SHP77 (cell line): ENCODE measurements at regions not wholly inside any gene's neighbourhood (a gene's known extent, or its start where the extent isn't known, plus 50 kb on each side); places are given as distances from the start of the nearest gene placed in this dataset.

Experiments used
- DNase-seq, 2 experiments: peaks; one replicate each; lab custom pipeline; 2025; lab: John Stamatoyannopoulos, UW

- no peak for DNase-seq
These were observed 131.4 kb upstream of the UBASH3B start for GRCh38 chr11:122523846-122524805.

- DNase-seq, result no peak
These were observed 133.9 kb upstream of the UBASH3B start for GRCh38 chr11:122521626-122522025.

- no peak for DNase-seq
These were observed 137.8 kb upstream of the UBASH3B start for GRCh38 chr11:122517403-122518379.

GRCh38 chr11:122516686-122517085 is 138.8 kb upstream of the UBASH3B start:
- DNase-seq, result no peak

GRCh38 chr11:122513997-122514396 is 141.5 kb upstream of the UBASH3B start:
- DNase-seq, result no peak

GRCh38 chr11:122513328-122513727 is 142.2 kb upstream of the UBASH3B start:
- no peak for DNase-seq

- no peak for DNase-seq
These were observed 142.8 kb upstream of the UBASH3B start for GRCh38 chr11:122512688-122513087.

- DNase-seq, result no peak
These were observed 145.6 kb upstream of the UBASH3B start for GRCh38 chr11:122509899-122510298.

GRCh38 chr11:122509091-122509490 is 146.4 kb upstream of the UBASH3B start:
- no peak for DNase-seq

- peak; percentile 16 to 38 for DNase-seq
These were observed 150.1 kb upstream of the UBASH3B start for GRCh38 chr11:122505304-122506006.

- DNase-seq, result no peak
These were observed 161.3 kb upstream of the UBASH3B start for GRCh38 chr11:122494221-122494620.

- DNase-seq, result no peak
These were observed 164.0 kb upstream of the UBASH3B start for GRCh38 chr11:122491509-122491908.

- DNase-seq, result no peak
These were observed 166.4 kb upstream of the UBASH3B start for GRCh38 chr11:122488892-122489706.

GRCh38 chr11:122487669-122488068 is 167.9 kb upstream of the UBASH3B start:
- no peak for DNase-seq

GRCh38 chr11:122486793-122487495 is 168.6 kb upstream of the UBASH3B start:
- no peak for DNase-seq

- DNase-seq, result no peak
These were observed 176.5 kb upstream of the UBASH3B start for GRCh38 chr11:122478986-122479385.

- no peak for DNase-seq
These were observed 186.6 kb upstream of the UBASH3B start for GRCh38 chr11:122468965-122469364.

- no peak for DNase-seq
These were observed 192.0 kb upstream of the UBASH3B start for GRCh38 chr11:122463530-122463929.

- DNase-seq, result no peak
These were observed 196.5 kb upstream of the UBASH3B start for GRCh38 chr11:122459064-122459463.

GRCh38 chr11:122453586-122453985 is 201.9 kb upstream of the UBASH3B start:
- no peak for DNase-seq
